Esophagus (tissue), 2 donors: ENCODE measurements at regions not wholly inside any gene's neighbourhood (a gene's known extent, or its start where the extent isn't known, plus 50 kb on each side); places are given as distances from the start of the nearest gene placed in this dataset.

Experiments
- H3K27ac ChIP-seq, 2 donors: one replicate each; pipeline ENCODE4 v1.5.1; 2013; ENCODE audit warnings: low read depth in 2 of 2, mild to moderate bottlenecking in 2 of 2, inconsistent platforms in 1 of 2, low read length in 1 of 2, moderate library complexity in 1 of 2
- H3K27me3 ChIP-seq, 2 donors: one replicate each; pipeline ENCODE4 v1.6.1; 2013; ENCODE audit warnings: low read length in 2 of 2, control low read depth in 1 of 2, mild to moderate bottlenecking in 1 of 2; ENCODE audit not compliant: insufficient read depth in 2 of 2, control insufficient read depth in 1 of 2
- H3K36me3 ChIP-seq, 2 donors: one replicate each; pipeline ENCODE4 v1.6.1; 2013; ENCODE audit warnings: low read length in 1 of 2; ENCODE audit not compliant: control insufficient read depth in 2 of 2, insufficient read depth in 2 of 2
- H3K4me1 ChIP-seq, 2 donors: one replicate each; pipeline ENCODE4 v1.6.1; 2013; ENCODE audit warnings: low read length in 1 of 2; ENCODE audit not compliant: control insufficient read depth in 2 of 2, insufficient read depth in 2 of 2
- H3K4me3 ChIP-seq, 2 donors: one replicate each; pipeline ENCODE4 v1.5.1; 2013; ENCODE audit warnings: low read length in 2 of 2, mild to moderate bottlenecking in 2 of 2, low read depth in 1 of 2, moderate library complexity in 1 of 2
- H3K9me3 ChIP-seq, 2 donors: one replicate each; pipeline ENCODE4 v1.6.1; 2013; ENCODE audit warnings: mild to moderate bottlenecking in 2 of 2, low read depth in 1 of 2, low read length in 1 of 2, moderate library complexity in 1 of 2; ENCODE audit not compliant: control insufficient read depth in 2 of 2, insufficient read depth in 1 of 2
- WGBS, 2 donors: extraction: QIAGEN DNeasy Blood & Tissue Kit; methylation state at CpG; one replicate each; pipeline ENCODE4 v1.1.7; 2013; 5-methylcytosine and 5-hydroxymethylcytosine counted together
- donor health status: healthy with polysubstance abuse.
- donor health status: Bipolar disorder and iron deficiency.

DNA sequence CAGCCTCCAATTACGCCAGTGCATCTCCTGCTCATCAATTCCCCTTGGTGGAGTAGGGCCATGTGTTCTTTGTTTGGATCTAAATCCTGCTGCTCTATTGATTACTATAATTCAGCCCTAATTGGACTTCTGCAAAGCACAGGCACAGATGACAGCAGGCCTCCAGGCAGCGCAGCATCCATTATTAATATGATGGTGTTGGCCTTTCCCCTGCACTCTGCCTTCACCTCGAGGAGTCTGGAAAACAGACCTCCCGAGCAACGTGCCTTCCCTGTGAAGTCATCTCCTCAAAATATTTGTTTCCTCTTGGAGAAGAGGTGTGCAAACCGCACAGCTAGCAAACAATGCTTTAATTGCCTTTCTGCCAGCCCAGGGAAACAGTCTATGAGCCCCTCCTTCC lies 92.5 kb downstream of the UQCRFS1 start:
- Histone ChIP-seq H3K4me1 (no peaks in the 10 kb centered on the region), H3K4me3 (no peak overlapping the region), H3K9me3 (peaks cover 0 to 2% of the 10 kb centered on the region in 2 donors), H3K36me3 (no peaks in the 10 kb centered on the region), H3K27ac (no peak overlapping the region), H3K27me3 (no peaks in the 10 kb centered on the region)
- WGBS, 2 donors, result 69 to 71% methylated on average over 6 of the region's 6 CpGs

DNA sequence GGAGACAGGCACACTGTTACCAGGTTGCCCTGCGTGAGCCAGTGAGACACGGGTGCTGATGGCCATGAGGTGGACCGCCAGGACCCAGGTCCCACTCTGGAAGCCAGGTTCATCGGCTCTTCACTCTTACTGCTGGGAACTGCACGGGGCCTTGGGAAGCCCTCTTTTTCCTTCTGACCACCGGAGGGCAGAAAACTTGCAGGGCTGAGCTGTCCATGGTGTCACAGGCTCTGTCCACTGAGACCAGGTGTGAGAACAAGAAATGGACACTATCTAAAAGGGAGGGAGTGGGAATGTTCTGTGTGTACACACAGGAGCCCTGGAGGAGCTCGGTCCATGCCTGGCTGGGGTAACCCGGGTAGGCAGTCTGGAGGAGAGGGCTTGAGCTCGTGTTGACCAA lies 93.4 kb downstream of the UQCRFS1 start:
- Histone ChIP-seq H3K4me3 (no peak overlapping the region), H3K27me3 (no peaks in the 10 kb centered on the region), H3K4me1 (no peaks in the 10 kb centered on the region), H3K36me3 (no peaks in the 10 kb centered on the region), H3K27ac (no peak overlapping the region), H3K9me3 (peaks cover 0 to 2% of the 10 kb centered on the region in 2 donors)
- 49 to 70% methylated on average over 8 to 9 of the region's 9 CpGs for WGBS, 2 donors

DNA sequence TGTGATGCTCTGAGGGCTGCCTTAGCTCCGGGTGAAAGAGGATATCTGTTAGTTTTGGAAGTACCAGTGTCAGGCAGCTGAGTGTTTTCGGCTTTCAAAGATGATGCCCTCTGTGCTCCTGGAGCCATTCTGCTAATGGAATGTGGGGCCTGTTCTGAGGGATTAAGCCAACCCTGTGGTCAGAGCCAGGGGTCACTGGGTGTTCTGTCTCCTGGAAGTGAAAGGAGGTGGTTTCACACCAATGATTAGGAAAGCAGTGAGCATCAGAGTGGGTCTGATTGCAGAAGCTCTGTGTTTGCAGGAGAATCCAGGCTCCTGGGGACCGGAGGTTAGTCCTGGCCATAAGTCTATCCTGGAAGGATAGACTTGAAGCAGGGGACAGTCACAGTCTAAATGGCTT lies 94.6 kb downstream of the UQCRFS1 start:
- H3K4me3 ChIP-seq, result no peak overlapping the region
- H3K27me3 ChIP-seq, result no peaks in the 10 kb centered on the region
- no peaks in the 10 kb centered on the region for H3K9me3 ChIP-seq
- H3K36me3 ChIP-seq, result no peaks in the 10 kb centered on the region
- no peaks in the 10 kb centered on the region for H3K4me1 ChIP-seq
- no peak overlapping the region for H3K27ac ChIP-seq
- 40% methylated on average over 3 of the region's 3 CpGs for WGBS, 2 donors

DNA sequence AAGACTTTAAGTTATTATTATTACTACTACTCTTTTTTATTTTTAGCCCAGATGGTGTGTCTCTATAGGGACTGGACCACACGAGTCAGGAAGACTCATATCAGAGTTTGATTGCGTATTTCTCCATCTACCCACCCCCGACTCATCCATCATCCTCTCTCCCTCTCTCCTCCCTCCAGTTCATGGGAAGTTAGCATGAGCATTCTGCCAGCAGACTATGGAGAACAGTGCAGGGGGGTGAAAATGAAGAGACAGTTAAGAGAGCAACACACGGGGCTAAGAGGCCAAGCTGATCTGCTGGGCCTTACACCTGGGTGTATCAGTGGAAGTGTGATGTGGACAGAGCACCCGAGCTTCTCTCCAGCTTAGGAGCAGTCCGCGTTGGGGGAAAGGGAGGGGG lies 95.0 kb downstream of the UQCRFS1 start:
- WGBS, 2 donors, result 44 to 47% methylated on average over 7 of the region's 7 CpGs
- Histone ChIP-seq H3K9me3 (no peaks in the 10 kb centered on the region), H3K27ac (no peak overlapping the region), H3K4me3 (no peak overlapping the region), H3K4me1 (no peaks in the 10 kb centered on the region), H3K36me3 (no peaks in the 10 kb centered on the region), H3K27me3 (no peaks in the 10 kb centered on the region)

DNA sequence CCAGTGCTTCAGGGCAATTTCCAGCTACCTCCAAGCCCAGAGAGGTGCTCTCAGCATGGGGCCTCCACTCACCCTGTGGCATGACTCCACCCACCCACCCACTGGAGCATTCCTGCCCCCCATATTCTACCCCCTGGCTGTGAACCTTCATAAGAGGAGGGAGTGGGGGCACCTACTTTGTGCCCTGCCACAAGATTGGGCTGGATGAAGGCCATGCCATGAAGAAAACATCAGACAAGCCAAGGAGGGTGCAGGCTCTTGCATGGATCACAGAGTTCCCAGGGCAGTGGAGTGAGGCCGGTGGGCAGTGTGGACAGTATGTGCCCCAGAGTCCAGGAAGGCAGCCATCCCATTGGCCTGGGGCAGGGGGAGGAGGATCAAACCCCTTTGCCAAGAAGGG lies 97.8 kb downstream of the UQCRFS1 start:
- Histone ChIP-seq H3K36me3 (no peaks in the 10 kb centered on the region), H3K27me3 (no peaks in the 10 kb centered on the region), H3K9me3 (no peaks in the 10 kb centered on the region), H3K4me3 (no peak overlapping the region), H3K4me1 (no peaks in the 10 kb centered on the region), H3K27ac (no peak overlapping the region)
- WGBS, 2 donors, result 88 to 91% methylated on average over 1 of the region's 1 CpG

DNA sequence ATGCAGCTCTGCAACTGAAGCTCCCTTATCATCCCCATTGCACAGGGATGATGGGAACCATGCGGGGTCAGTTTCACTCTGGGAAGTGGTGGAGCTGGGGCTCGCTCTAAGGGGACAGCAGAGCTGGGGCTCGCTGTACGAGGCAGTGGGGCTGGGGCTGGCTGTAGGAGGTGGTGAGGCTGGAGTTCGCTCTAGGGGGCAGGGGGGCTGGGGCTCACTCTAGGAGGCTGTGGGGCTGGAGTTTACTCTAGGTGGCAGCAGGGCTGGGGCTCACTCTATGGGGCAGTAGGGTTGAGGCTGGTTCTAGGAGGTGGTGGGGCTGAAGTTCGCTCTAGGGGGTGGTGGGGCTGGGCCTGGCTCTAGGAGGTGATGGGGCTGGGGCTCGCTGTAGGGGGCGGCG lies 99.1 kb downstream of the UQCRFS1 start:
- H3K4me1 ChIP-seq, result no peaks in the 10 kb centered on the region
- H3K36me3 ChIP-seq, result no peaks in the 10 kb centered on the region
- H3K27me3 ChIP-seq, result no peaks in the 10 kb centered on the region
- H3K9me3 ChIP-seq, result no peaks in the 10 kb centered on the region
- WGBS, 2 donors, result 84 to 89% methylated on average over 9 of the region's 9 CpGs
- no peak overlapping the region for H3K4me3 ChIP-seq
- H3K27ac ChIP-seq, result no peak overlapping the region

DNA sequence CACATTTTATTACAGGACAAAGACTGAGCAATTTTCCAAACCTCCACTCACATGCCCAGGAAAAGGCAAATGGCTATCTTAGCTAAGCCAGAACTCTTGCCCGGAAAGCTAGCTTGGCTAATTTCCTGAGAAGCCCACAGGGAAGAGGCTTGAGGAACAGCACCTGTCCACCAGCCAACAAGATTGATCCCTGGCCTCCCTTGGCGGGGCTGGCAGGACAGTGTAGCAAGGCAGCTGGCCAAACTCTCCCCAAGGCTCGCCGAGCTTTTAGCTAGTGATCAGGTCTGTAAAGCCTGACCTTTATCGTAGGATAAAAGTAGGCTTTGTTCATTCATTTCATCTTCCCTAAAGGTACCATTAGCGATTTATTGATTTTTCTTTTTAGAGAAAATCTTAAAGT lies 101.4 kb downstream of the UQCRFS1 start:
- Histone ChIP-seq H3K36me3 (no peaks in the 10 kb centered on the region), H3K27me3 (no peaks in the 10 kb centered on the region), H3K4me1 (no peaks in the 10 kb centered on the region), H3K4me3 (no peak overlapping the region), H3K9me3 (no peaks in the 10 kb centered on the region), H3K27ac (no peak overlapping the region)
- WGBS, 2 donors, result 62 to 63% methylated on average over 6 of the region's 6 CpGs

DNA sequence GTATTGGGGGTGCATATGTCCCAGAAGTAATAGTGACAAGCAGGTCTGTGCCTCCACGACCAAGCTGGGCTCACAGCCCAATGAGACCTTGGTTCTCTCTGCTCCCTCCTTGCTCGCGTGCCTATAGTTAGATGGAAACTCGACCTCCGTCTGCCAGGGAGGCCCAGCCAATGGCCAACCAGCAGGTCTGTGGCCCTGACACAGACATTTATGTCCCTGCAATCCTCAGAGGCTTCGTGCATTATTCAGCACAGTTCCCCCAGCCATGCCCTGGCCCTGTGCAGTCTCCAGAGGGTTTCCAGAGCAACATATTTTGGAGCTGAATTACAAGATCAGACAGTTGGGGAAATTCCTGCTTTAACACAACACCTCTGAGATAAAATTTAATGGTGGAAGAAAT lies 105.1 kb downstream of the UQCRFS1 start:
- WGBS, 2 donors, result 65 to 71% methylated on average over 6 of the region's 6 CpGs
- Histone ChIP-seq H3K4me3 (no peak overlapping the region), H3K9me3 (no peaks in the 10 kb centered on the region), H3K27ac (no peak overlapping the region), H3K4me1 (peaks cover 0 to 2% of the 10 kb centered on the region in 2 donors), H3K27me3 (no peaks in the 10 kb centered on the region), H3K36me3 (no peaks in the 10 kb centered on the region)

DNA sequence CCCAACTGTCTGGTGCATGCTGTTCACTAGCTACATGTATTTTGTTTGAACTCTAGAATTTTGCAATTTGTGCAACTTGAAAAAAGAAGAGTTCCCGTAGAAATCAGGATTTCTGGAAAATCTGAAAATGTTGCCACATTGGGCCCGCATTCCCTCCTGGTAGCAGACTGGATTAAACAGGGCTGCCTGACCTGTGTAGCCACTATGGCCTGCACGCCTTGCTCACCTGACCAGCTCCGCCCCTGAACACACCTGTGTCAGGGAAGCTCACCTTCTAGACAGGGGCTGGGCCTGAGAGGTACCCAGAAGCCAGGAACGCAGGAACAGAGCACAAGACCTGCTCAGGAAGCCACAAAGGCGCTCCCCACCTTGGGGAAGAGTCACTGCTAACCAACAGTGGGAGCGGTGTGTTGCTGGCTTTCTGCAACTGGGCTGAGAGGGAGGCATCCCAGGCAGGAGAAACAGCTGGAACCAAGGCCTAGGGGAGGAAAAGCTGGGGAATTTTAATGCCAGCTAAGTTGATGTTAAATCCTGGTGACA lies 106.5 kb downstream of the UQCRFS1 start:
- no peaks in the 10 kb centered on the region for H3K36me3 ChIP-seq
- H3K27me3 ChIP-seq, result no peaks in the 10 kb centered on the region
- no peak overlapping the region for H3K4me3 ChIP-seq
- H3K27ac ChIP-seq, result no peak overlapping the region
- H3K9me3 ChIP-seq, result no peaks in the 10 kb centered on the region
- H3K4me1 ChIP-seq, result peaks cover 0 to 2% of the 10 kb centered on the region in 2 donors
- 83 to 85% methylated on average over 7 of the region's 7 CpGs for WGBS, 2 donors

DNA sequence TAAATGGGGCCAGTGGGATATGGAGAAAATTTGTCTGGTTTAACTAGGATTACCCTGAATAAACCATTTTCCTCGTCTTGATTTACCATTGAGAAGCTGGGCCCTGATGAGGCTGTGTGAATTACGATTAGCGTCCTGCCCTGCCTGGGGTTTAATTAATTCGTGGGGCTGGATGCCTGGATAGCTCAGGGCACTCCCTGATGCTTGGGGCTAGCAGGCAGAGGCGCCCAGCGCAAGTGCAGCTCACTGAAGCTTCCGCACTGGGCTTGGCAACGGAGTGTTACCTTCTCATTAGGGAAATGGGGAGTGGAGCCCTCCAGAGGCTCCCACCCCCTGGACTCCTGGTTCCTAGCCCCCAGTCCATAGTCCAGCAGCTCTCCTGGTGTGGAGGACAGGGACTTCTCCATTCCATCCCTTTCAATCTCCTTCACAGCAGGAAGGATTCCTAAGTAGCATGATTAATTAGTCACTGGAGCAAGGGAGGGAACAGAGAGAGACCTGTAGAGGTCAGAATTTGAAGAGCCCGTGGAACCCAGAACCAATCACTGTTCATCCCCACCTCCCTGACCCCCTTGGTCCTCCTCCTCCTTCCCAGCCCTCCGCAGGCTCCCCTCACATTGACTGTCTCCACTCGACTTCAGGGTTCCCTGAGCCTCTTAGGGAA lies 107.2 kb downstream of the UQCRFS1 start:
- 68 to 74% methylated on average over 11 of the region's 11 CpGs for WGBS, 2 donors
- H3K27me3 ChIP-seq, result no peaks in the 10 kb centered on the region
- H3K36me3 ChIP-seq, result no peaks in the 10 kb centered on the region
- no peaks in the 10 kb centered on the region for H3K9me3 ChIP-seq
- no peak overlapping the region for H3K27ac ChIP-seq
- no peak overlapping the region for H3K4me3 ChIP-seq
- H3K4me1 ChIP-seq, result peaks cover 0 to 2% of the 10 kb centered on the region in 2 donors
